22Rv1 (cell line): ENCODE measurements at regions not wholly inside any gene's neighbourhood (a gene's known extent, or its start where the extent isn't known, plus 50 kb on each side); places are given as distances from the start of the nearest gene placed in this dataset.

Source experiments
- CTCF ChIP-seq: fragments of 450-650 bp; IDR thresholded peaks from 2 replicates; pipeline ENCODE4 v1.5.1; 2017; ENCODE audit warnings: mild to moderate bottlenecking
- ZFX ChIP-seq: fragments of 450-650 bp; IDR thresholded peaks from 2 replicates; pipeline ENCODE4 v1.6.1; 2017; ENCODE audit warnings: antibody characterized with exemption, borderline replicate concordance

GRCh38 chr16:5820472-5820871 lies 722.9 kb upstream of the EEF2KMT start:
- TF ChIP-seq CTCF (no peak), ZFX (no peak)
